B cell (primary cell): ENCODE measurements at regions not wholly inside any gene's neighbourhood (a gene's known extent, or its start where the extent isn't known, plus 50 kb on each side); places are given as distances from the start of the nearest gene placed in this dataset.
"Not testable (repeated sequence)": the region's sequence is repeated elsewhere in the genome, so short reads cannot be mapped to it uniquely, and the experiment has no call there.

Experiments used
- ATAC-seq: fragments of 200-7000 bp; cut with Tn5 transposase; one replicate; pipeline ENCODE4 v1.10.0; 2021; ENCODE audit warnings: low read depth, mild to moderate bottlenecking, moderate number of reproducible peaks, moderate library complexity
- CTCF ChIA-PET: fragments of 350-600 bp; sonication (Branson Sonifier 250); formaldehyde crosslinking; loops from one replicate; lab custom pipeline; 2021; ENCODE audit warnings: antibody characterized with exemption, inconsistent platforms; lab: Charles Lee
- POLR2A ChIA-PET: fragments of 350-600 bp; sonication (Branson Sonifier 250); formaldehyde crosslinking; loops from one replicate; lab custom pipeline; 2021; ENCODE audit warnings: antibody characterized with exemption; lab: Charles Lee
- DNase-seq: peaks from one replicate; pipeline ENCODE4 v3.0.0; 2013
- H2AFZ ChIP-seq: 2 replicates; pipeline ENCODE4 v1.6.1; 2012; ENCODE audit warnings: mild to moderate bottlenecking, low read depth, low read length; ENCODE audit not compliant: insufficient read depth, poor library complexity, severe bottlenecking
- H3K27ac ChIP-seq, 2 donors: 1 replicate in 1 of 2; 2 replicates in 1 of 2; pipeline ENCODE4 v1.5.1; 2012 to 2013; ENCODE audit warnings: low read length in 2 of 2, mild to moderate bottlenecking in 2 of 2, moderate library complexity in 1 of 2
- H3K27me3 ChIP-seq, 4 experiments: fragments of 200-600 bp in 1 of 4; sonication (generic) in 1 of 4; replicated peaks in 1 of 4; 1 replicate in 2 of 4; 2 replicates in 2 of 4; pipeline versions ENCODE4 v1.6.1 to v1.7.0; 2013 to 2016; ENCODE audit warnings: low read length in 3 of 4, mild to moderate bottlenecking in 2 of 4, mixed read lengths in 1 of 4, moderate library complexity in 1 of 4; ENCODE audit not compliant: insufficient read depth in 4 of 4, control insufficient read depth in 3 of 4; ENCODE audit errors: control extremely low read depth in 1 of 4
- H3K36me3 ChIP-seq, 2 experiments: replicated peaks in 1 of 2; 1 replicate in 1 of 2; 2 replicates in 1 of 2; pipeline versions ENCODE4 v1.6.1 to v1.7.1; 2013; ENCODE audit warnings: low read length in 1 of 2; ENCODE audit not compliant: insufficient read depth in 2 of 2, control insufficient read depth in 1 of 2; ENCODE audit errors: control extremely low read depth in 1 of 2, extremely low read depth in 1 of 2
- H3K4me1 ChIP-seq, 2 donors: fragments of 200-600 bp in 1 of 2; sonication (generic) in 1 of 2; 1 replicate in 1 of 2; 2 replicates in 1 of 2; pipeline versions ENCODE4 v1.5.1 to v1.6.1; 2013 to 2017; ENCODE audit warnings: low read length in 2 of 2; ENCODE audit not compliant: control insufficient read depth in 2 of 2, insufficient read depth in 2 of 2
- H3K4me2 ChIP-seq: replicated peaks from 2 replicates; pipeline ENCODE3; 2012; ENCODE audit warnings: mild to moderate bottlenecking, low read depth, low read length; ENCODE audit not compliant: poor library complexity, severe bottlenecking
- H3K4me3 ChIP-seq, 5 experiments: fragments of 200-600 bp in 1 of 5; sonication (generic) in 1 of 5; 1 replicate in 3 of 5; 2 replicates in 2 of 5; pipeline versions ENCODE4 v1.5.1 to v1.7.0; 2011 to 2016; ENCODE audit warnings: low read length in 4 of 5, mild to moderate bottlenecking in 4 of 5, low read depth in 2 of 5, control low read depth in 1 of 5, moderate library complexity in 1 of 5; ENCODE audit not compliant: insufficient read depth in 1 of 5; ENCODE audit errors: control extremely low read depth in 1 of 5, extremely low read depth in 1 of 5
- H3K79me2 ChIP-seq: fragments of 200-600 bp; sonication (generic); one replicate; pipeline ENCODE4 v1.6.0; 2016; ENCODE audit warnings: low read length; ENCODE audit not compliant: control insufficient read depth, insufficient read depth
- H3K9ac ChIP-seq: fragments of 200-600 bp; sonication (generic); 2 replicates; pipeline ENCODE4 v1.6.1; 2017; ENCODE audit warnings: mild to moderate bottlenecking, low read length, moderate library complexity
- H3K9me3 ChIP-seq, 3 donors: one replicate each; pipeline versions ENCODE4 v1.6.1 to v1.7.1; 2013; ENCODE audit warnings: low read length in 2 of 3; ENCODE audit not compliant: control insufficient read depth in 2 of 3, insufficient read depth in 1 of 3; ENCODE audit errors: control extremely low read depth in 1 of 3
- H4K20me1 ChIP-seq: 2 replicates; pipeline ENCODE4 v1.6.0; 2012; ENCODE audit warnings: mild to moderate bottlenecking, low read length; ENCODE audit not compliant: insufficient read depth, control insufficient read depth, poor library complexity, severe bottlenecking
- H3K27ac Mint-ChIP-seq: one replicate; pipeline ENCODE4 v1.8.0; 2021; ENCODE audit warnings: mixed read lengths
- H3K27me3 Mint-ChIP-seq: one replicate; pipeline ENCODE4 v1.8.0; 2021; ENCODE audit warnings: mixed read lengths
- H3K4me1 Mint-ChIP-seq: one replicate; pipeline ENCODE4 v1.8.0; 2021; ENCODE audit warnings: mixed read lengths
- H3K4me3 Mint-ChIP-seq: one replicate; pipeline ENCODE4 v1.8.0; 2021; ENCODE audit warnings: mixed read lengths
- H3K9me3 Mint-ChIP-seq: one replicate; pipeline ENCODE4 v1.8.0; 2022; ENCODE audit warnings: mixed read lengths; ENCODE audit not compliant: insufficient read depth
- WGBS: methylation state at CpG from one replicate; pipeline ENCODE4 v1.1.5; 2013; ENCODE audit warnings: missing lambda C conversion rate; ENCODE audit not compliant: insufficient coverage; 5-methylcytosine and 5-hydroxymethylcytosine counted together
- intact Hi-C: fragments of 100-400 bp; cut with micrococcal nuclease; formaldehyde crosslinking; loops from one replicate; pipeline ENCODE4 v1.10.0; 2022

- H3K9ac ChIP-seq, H3K4me1 ChIP-seq, H3K4me1 Mint-ChIP-seq, intact Hi-C loops, H3K9me3 Mint-ChIP-seq, ATAC-seq, H3K27me3 ChIP-seq, H2AFZ ChIP-seq, H3K4me2 ChIP-seq, H3K27ac ChIP-seq, H3K27ac Mint-ChIP-seq, H3K9me3 ChIP-seq, CTCF ChIA-PET, H4K20me1 ChIP-seq, H3K4me3 ChIP-seq, POLR2A ChIA-PET, DNase-seq, H3K79me2 ChIP-seq, H3K4me3 Mint-ChIP-seq, H3K36me3 ChIP-seq: not testable (repeated sequence)
- peaks cover 13% of the 10 kb centered on the region for H3K27me3 Mint-ChIP-seq
- WGBS = no CpG with 5 or more reads among the region's 3 CpGs
Observed at GRCh38 chr2:131614539-131614938, 86.9 kb downstream of the CCDC74A start.

DNA sequence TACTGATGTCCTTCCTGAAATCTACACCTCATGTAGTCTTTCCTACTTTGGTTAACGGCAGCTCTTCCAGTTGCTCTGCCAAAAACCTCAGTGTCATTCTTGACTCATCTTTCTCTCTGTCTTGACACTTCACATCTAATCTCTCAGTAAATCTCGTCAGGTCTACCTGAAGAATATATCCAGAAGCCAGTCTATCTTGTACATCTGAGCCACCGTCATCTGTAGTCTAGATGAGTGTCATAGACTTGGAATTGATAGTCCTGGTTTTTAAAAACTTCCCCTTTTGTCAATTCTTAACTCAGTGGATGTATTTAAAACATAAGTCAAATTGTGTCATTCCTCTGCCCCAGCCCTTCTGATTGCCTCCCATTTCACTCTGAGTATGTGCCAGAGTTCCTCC, 90.6 kb downstream of the CCDC74A start:
- H3K4me2 ChIP-seq, H3K79me2 ChIP-seq, H3K4me3 Mint-ChIP-seq, ATAC-seq, H4K20me1 ChIP-seq, H3K4me3 ChIP-seq, H3K27ac ChIP-seq, H3K4me1 ChIP-seq, H3K9ac ChIP-seq, H3K27ac Mint-ChIP-seq, H3K9me3 ChIP-seq, POLR2A ChIA-PET, H3K36me3 ChIP-seq, CTCF ChIA-PET, H3K9me3 Mint-ChIP-seq, DNase-seq, intact Hi-C loops, H3K27me3 ChIP-seq, H3K4me1 Mint-ChIP-seq, H2AFZ ChIP-seq: not testable (repeated sequence)
- WGBS = 100% methylated on average over 1 of the region's 3 CpGs
- H3K27me3 Mint-ChIP-seq = peaks cover 16% of the 10 kb centered on the region

- H3K27ac Mint-ChIP-seq, POLR2A ChIA-PET, H3K9ac ChIP-seq, H3K4me3 ChIP-seq, intact Hi-C loops, H2AFZ ChIP-seq, H3K4me3 Mint-ChIP-seq, H3K4me1 ChIP-seq, H4K20me1 ChIP-seq, ATAC-seq, H3K4me1 Mint-ChIP-seq, CTCF ChIA-PET, DNase-seq, H3K27ac ChIP-seq, H3K9me3 ChIP-seq, H3K4me2 ChIP-seq, H3K79me2 ChIP-seq, H3K9me3 Mint-ChIP-seq, H3K36me3 ChIP-seq, H3K27me3 ChIP-seq: not testable (repeated sequence)
- H3K27me3 Mint-ChIP-seq = peaks cover 21% of the 10 kb centered on the region
- no CpG with 5 or more reads among the region's 2 CpGs for WGBS
Observed at GRCh38 chr2:131622874-131623273, 95.2 kb downstream of the CCDC74A start.

DNA sequence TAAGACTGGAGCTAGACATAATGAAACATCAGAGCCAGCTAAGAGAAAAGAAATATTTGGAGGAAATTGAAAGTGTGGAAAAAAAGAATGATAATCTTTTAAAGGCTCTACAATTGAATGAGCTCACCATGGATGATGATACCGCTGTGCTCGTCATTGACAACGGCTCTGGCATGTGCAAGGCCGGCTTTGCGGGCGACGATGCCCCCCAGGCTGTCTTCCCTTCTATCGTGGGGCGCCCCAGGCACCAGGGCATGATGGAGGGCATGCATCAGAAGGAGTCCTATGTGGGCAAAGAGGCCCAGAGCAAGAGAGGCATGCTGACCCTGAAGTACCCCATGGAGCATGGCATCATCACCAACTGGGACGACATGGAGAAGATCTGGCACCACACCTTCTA, 98.3 kb downstream of the CCDC74A start:
- H3K4me1 ChIP-seq, H2AFZ ChIP-seq, intact Hi-C loops, H4K20me1 ChIP-seq, H3K27ac ChIP-seq, H3K4me1 Mint-ChIP-seq, POLR2A ChIA-PET, H3K4me2 ChIP-seq, ATAC-seq, CTCF ChIA-PET, H3K27me3 ChIP-seq, H3K9me3 ChIP-seq, DNase-seq, H3K36me3 ChIP-seq, H3K27ac Mint-ChIP-seq, H3K9ac ChIP-seq, H3K9me3 Mint-ChIP-seq, H3K4me3 Mint-ChIP-seq, H3K79me2 ChIP-seq, H3K4me3 ChIP-seq: not testable (repeated sequence)
- WGBS = 98% methylated on average over 9 of the region's 10 CpGs
- H3K27me3 Mint-ChIP-seq = peaks cover 11% of the 10 kb centered on the region
